ENCODE measurements at regions not wholly inside any gene's neighbourhood (a gene's known extent, or its start where the extent isn't known, plus 50 kb on each side); places are given as distances from the start of the nearest gene placed in this dataset.
A peak's percentile ranks its signal among the peaks of the same experiment; 100 is the strongest.

- no peak for DNase-seq
Measured at GRCh38 chr13:34340534-34340933, 522.6 kb downstream of the RFC3 start.

GRCh38 chr13:34343413-34343940, 525.5 kb downstream of the RFC3 start:
- no peak for DNase-seq

GRCh38 chr13:34344816-34345215, 526.9 kb downstream of the RFC3 start:
- DNase-seq: no peak

GRCh38 chr13:34345258-34345965, 527.5 kb downstream of the RFC3 start:
- no peak for DNase-seq

GRCh38 chr13:34346626-34347025, 528.7 kb downstream of the RFC3 start:
- no peak for DNase-seq

GRCh38 chr13:34347784-34348573, 530.0 kb downstream of the RFC3 start:
- no peak for DNase-seq

- no peak for DNase-seq
Measured at GRCh38 chr13:34349091-34349722, 531.3 kb downstream of the RFC3 start.

- no peak for DNase-seq
Measured at GRCh38 chr13:34350671-34351070, 532.7 kb downstream of the RFC3 start.

GRCh38 chr13:34351134-34351533, 533.2 kb downstream of the RFC3 start:
- no peak for DNase-seq

- DNase-seq: no peak
Measured at GRCh38 chr13:34352958-34353357, 535.0 kb downstream of the RFC3 start.

- no peak for DNase-seq
Measured at GRCh38 chr13:34356686-34357434, 538.9 kb downstream of the RFC3 start.

- DNase-seq: peak; percentile 1
Measured at GRCh38 chr13:34357435-34358232, 539.7 kb downstream of the RFC3 start.

- DNase-seq: no peak
Measured at GRCh38 chr13:34358811-34359513, 541.0 kb downstream of the RFC3 start.

- DNase-seq: no peak
Measured at GRCh38 chr13:34360702-34361101, 542.8 kb downstream of the RFC3 start.

- DNase-seq: no peak
Measured at GRCh38 chr13:34361560-34361959, 543.6 kb downstream of the RFC3 start.

- DNase-seq: no peak
Measured at GRCh38 chr13:34363266-34363665, 545.3 kb downstream of the RFC3 start.

- DNase-seq: no peak
Measured at GRCh38 chr13:34364633-34365032, 546.7 kb downstream of the RFC3 start.

GRCh38 chr13:34369931-34370330, 552.0 kb downstream of the RFC3 start:
- DNase-seq: no peak

GRCh38 chr13:34371108-34371507, 553.2 kb downstream of the RFC3 start:
- DNase-seq: no peak

GRCh38 chr13:34371645-34372395, 553.9 kb downstream of the RFC3 start:
- DNase-seq: no peak

GRCh38 chr13:34372581-34372980, 554.6 kb downstream of the RFC3 start:
- no peak for DNase-seq

Data from hematopoietic multipotent progenitor cell treated with erythropoietin and hydrocortisone succinate and interleukin-3 and kit ligand, for 4 days (in vitro differentiated cells).